Ovary (tissue), 7 donors: ENCODE measurements at regions not wholly inside any gene's neighbourhood (a gene's known extent, or its start where the extent isn't known, plus 50 kb on each side); places are given as distances from the start of the nearest gene placed in this dataset.

Source experiments
- DNase-seq, 5 donors: peaks; one replicate each; pipeline ENCODE4 v3.0.0-alpha.2; 2019 to 2020
- H3K27ac ChIP-seq, 2 donors: fragments of 200-600 bp; one replicate each; pipeline versions ENCODE4 v1.5.1 to v1.8.0; 2019 to 2022
- H3K27me3 ChIP-seq: fragments of 200-600 bp; one replicate; pipeline ENCODE4 v1.8.0; 2022
- H3K36me3 ChIP-seq: fragments of 200-600 bp; sonication (generic); one replicate; pipeline ENCODE4 v1.5.1; 2019
- H3K4me1 ChIP-seq: one replicate; pipeline ENCODE4 v1.8.1; 2013; ENCODE audit warnings: mild to moderate bottlenecking, moderate library complexity; ENCODE audit not compliant: insufficient read depth
- H3K4me3 ChIP-seq: fragments of 200-600 bp; sonication (generic); one replicate; pipeline ENCODE4 v1.5.1; 2017
- H3K9me3 ChIP-seq, 2 donors: fragments of 200-600 bp in 1 of 2; sonication (generic) in 1 of 2; one replicate each; pipeline versions ENCODE4 v1.5.1 to v1.8.1; 2013 to 2019; ENCODE audit warnings: mild to moderate bottlenecking in 1 of 2, moderate library complexity in 1 of 2
- CTCF ChIP-seq, 3 donors: fragments of 450-650 bp in 2 of 3; fragments of 200-600 bp in 1 of 3; IDR thresholded peaks; one replicate each; pipeline versions ENCODE4 v1.5.1 to v1.8.0; 2016 to 2022; ENCODE audit warnings: antibody characterized with exemption in 3 of 3, mild to moderate bottlenecking in 1 of 3
- EP300 ChIP-seq: sonication (generic); formaldehyde crosslinking; IDR thresholded peaks from one replicate; pipeline ENCODE4 v1.6.1; 2017; ENCODE audit warnings: antibody characterized with exemption
- POLR2A ChIP-seq: fragments of 450-650 bp; IDR thresholded peaks from one replicate; pipeline ENCODE4 v1.6.1; 2017; ENCODE audit warnings: antibody characterized with exemption, mild to moderate bottlenecking, moderate library complexity
- WGBS, 3 donors: extraction: QIAGEN DNeasy Blood & Tissue Kit in 1 of 3; methylation state at CpG; one replicate each; pipeline versions ENCODE4 v1.1.5 to v1.1.7; 2013 to 2017; 5-methylcytosine and 5-hydroxymethylcytosine counted together
- intact Hi-C, 4 donors: fragments of 100-400 bp; cut with DNase I; formaldehyde crosslinking; loops; one replicate each; pipeline versions ENCODE4 v1.11.0 to v1.15.1; 2022 to 2023
- donor health status: DM: no; HTN: no; CAD: no; lungs with moderate emphysema.
- donor health status: DM: no; HTN: no; CAD: no.
- donor health status: Bipolar disorder and iron deficiency.
- donor health status: DM: no; HTN: no; CAD: no.
- donor health status: DM: yes; HTN: yes; CAD: no.

DNA sequence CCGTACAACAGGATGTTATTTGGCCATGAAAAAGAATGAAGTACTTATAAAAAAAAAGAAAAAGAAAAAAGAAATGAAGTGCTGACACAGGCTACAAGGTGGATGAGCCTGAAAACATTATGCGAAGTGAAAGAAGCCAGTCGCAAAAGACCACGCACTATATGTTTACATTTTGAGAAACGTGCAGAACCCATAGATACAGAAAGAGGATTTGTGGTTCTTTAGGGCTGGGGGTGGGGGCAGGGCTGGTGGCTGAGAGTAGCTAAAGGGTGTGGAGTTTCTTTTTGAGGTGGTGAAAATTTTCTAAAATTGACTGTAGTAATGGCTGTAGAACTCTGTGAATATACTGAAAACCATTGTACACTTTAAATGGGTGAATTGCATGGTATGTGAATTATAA, 86.0 kb upstream of the FAM20C start:
- intact Hi-C loops = no loop called here
- WGBS, 3 donors = 71 to 75% (median 71%) methylated on average over 5 of the region's 5 CpGs
- Histone ChIP-seq H3K9me3 (no peaks in the 10 kb centered on the region), H3K36me3 (no peaks in the 10 kb centered on the region), H3K27ac (no peak overlapping the region), H3K27me3 (no peaks in the 10 kb centered on the region), H3K4me3 (no peak overlapping the region), H3K4me1 (no peaks in the 10 kb centered on the region)
- no peak for DNase-seq
- TF ChIP-seq CTCF (IDR thresholded peaks at IDR 0.05) = no peak
- no peak for TF ChIP-seq EP300
- no peak for TF ChIP-seq POLR2A

- WGBS, 3 donors = 71 to 76% (median 76%) methylated on average over 4 of the region's 4 CpGs
- TF ChIP-seq POLR2A = no peak
- TF ChIP-seq EP300 = no peak
- no peak for TF ChIP-seq CTCF (IDR thresholded peaks at IDR 0.05)
- intact Hi-C loops = no loop called here
- no peak for DNase-seq
- H3K36me3 ChIP-seq = no peaks in the 10 kb centered on the region
- no peak overlapping the region for H3K27ac ChIP-seq
- H3K9me3 ChIP-seq = no peaks in the 10 kb centered on the region
- no peaks in the 10 kb centered on the region for H3K4me1 ChIP-seq
- no peak overlapping the region for H3K4me3 ChIP-seq
- no peaks in the 10 kb centered on the region for H3K27me3 ChIP-seq
Measured at GRCh38 chr7:107233-107632, 85.1 kb upstream of the FAM20C start.

GRCh38 chr7:107907-108306, 84.5 kb upstream of the FAM20C start:
- DNase-seq = no peak
- 78 to 92% (median 88%) methylated on average over 3 of the region's 3 CpGs for WGBS, 3 donors
- Histone ChIP-seq H3K27ac (no peak overlapping the region), H3K4me3 (no peak overlapping the region), H3K36me3 (no peaks in the 10 kb centered on the region), H3K4me1 (no peaks in the 10 kb centered on the region), H3K9me3 (no peaks in the 10 kb centered on the region), H3K27me3 (no peaks in the 10 kb centered on the region)
- intact Hi-C loops = no loop called here
- TF ChIP-seq CTCF (IDR thresholded peaks at IDR 0.05) (no peak), POLR2A (no peak)

- intact Hi-C loops = no loop called here
- Histone ChIP-seq H3K4me3 (no peak overlapping the region), H3K9me3 (no peaks in the 10 kb centered on the region), H3K27me3 (no peaks in the 10 kb centered on the region), H3K36me3 (no peaks in the 10 kb centered on the region), H3K4me1 (no peaks in the 10 kb centered on the region), H3K27ac (no peak overlapping the region)
- no peak for TF ChIP-seq POLR2A
- TF ChIP-seq EP300 = no peak
- WGBS, 3 donors = 72 to 79% (median 76%) methylated on average over 10 of the region's 10 CpGs
- DNase-seq = no peak
Measured at GRCh38 chr7:109094-109493, 83.3 kb upstream of the FAM20C start.

GRCh38 chr7:109898-110556, 82.3 kb upstream of the FAM20C start:
- H3K4me1 ChIP-seq = no peaks in the 10 kb centered on the region
- TF ChIP-seq EP300 (no peak), POLR2A (no peak), CTCF (IDR thresholded peaks at IDR 0.05) (no peak)
- H3K27me3 ChIP-seq = no peaks in the 10 kb centered on the region
- intact Hi-C loops = no loop called here
- whole genome bisulfite sequencing, 3 donors = 78 to 84% (median 82%) methylated on average over 21 of the region's 21 CpGs
- no peak overlapping the region for H3K27ac ChIP-seq
- no peaks in the 10 kb centered on the region for H3K36me3 ChIP-seq
- DNase-seq = no peak
- H3K9me3 ChIP-seq = no peaks in the 10 kb centered on the region
- no peak overlapping the region for H3K4me3 ChIP-seq
